ENCODE measurements at regions not wholly inside any gene's neighbourhood (a gene's known extent, or its start where the extent isn't known, plus 50 kb on each side); places are given as distances from the start of the nearest gene placed in this dataset.

DNA sequence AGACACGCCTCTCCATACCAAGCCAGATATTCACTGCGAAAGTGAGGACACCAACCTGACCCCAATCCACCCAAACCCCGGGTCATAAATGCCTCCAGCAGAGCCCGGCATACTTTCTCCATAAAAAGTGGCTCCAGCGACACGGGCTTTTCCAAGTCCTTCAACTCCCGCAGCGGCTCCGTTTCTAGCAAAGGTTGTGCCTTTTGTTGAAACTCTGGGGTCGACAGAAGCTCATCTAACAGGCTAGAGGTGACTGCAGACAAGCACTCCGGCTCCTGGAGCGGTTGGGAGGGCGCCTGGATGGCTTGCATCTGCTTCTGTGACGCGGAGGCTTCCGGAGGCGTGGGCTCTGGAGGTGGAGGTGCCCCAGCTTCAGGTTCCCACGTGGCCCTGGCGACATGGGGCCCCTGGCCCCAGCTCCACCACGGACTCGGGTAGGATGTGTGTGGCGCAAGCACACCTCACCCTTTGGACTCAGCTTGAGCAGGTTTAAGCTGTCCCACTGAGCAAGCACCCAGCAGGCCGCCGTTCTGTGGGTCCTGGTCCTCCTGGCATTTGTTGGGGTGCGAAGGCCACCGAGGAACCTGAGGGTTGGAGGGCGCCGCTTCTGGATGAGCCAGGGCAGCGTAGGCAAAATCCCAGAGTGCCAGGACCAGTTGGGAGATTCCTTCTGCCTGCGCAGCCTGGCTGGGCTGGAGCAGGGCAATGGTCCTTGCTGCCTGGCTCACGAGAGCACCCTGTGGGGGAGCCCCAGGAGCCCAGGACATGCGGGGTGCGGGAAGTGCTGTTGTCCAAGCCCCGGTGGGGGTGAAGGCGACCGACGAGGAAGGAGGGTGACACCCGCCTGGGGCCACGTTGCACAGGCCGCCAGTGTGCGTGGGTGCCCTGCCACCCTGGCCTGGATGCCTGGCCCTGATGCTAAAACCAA lies 186.3 kb downstream of the ALG10 start:
- TF ChIP-seq, protein P1, sequence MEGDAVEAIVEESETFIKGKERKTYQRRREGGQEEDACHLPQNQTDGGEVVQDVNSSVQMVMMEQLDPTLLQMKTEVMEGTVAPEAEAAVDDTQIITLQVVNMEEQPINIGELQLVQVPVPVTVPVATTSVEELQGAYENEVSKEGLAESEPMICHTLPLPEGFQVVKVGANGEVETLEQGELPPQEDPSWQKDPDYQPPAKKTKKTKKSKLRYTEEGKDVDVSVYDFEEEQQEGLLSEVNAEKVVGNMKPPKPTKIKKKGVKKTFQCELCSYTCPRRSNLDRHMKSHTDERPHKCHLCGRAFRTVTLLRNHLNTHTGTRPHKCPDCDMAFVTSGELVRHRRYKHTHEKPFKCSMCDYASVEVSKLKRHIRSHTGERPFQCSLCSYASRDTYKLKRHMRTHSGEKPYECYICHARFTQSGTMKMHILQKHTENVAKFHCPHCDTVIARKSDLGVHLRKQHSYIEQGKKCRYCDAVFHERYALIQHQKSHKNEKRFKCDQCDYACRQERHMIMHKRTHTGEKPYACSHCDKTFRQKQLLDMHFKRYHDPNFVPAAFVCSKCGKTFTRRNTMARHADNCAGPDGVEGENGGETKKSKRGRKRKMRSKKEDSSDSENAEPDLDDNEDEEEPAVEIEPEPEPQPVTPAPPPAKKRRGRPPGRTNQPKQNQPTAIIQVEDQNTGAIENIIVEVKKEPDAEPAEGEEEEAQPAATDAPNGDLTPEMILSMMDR (IDR thresholded peaks at IDR 0.05; ENCODE audit: low read length), result no peak
- no peak for TF ChIP-seq EZH2 (IDR thresholded peaks at IDR 0.05; ENCODE audit: borderline replicate concordance, low read length)
